GM12873 (cell line): ENCODE measurements at regions not wholly inside any gene's neighbourhood (a gene's known extent, or its start where the extent isn't known, plus 50 kb on each side); places are given as distances from the start of the nearest gene placed in this dataset.

Source experiments
- TF ChIP-seq, protein P1 (sequence below): IDR thresholded peaks from 2 replicates; pipeline ENCODE4 v1.5.1; 2012; ENCODE audit warnings: low read depth, mild to moderate bottlenecking, moderate library complexity, low read length, control low read depth; ENCODE audit not compliant: insufficient read depth; ENCODE audit errors: missing control alignments

DNA sequence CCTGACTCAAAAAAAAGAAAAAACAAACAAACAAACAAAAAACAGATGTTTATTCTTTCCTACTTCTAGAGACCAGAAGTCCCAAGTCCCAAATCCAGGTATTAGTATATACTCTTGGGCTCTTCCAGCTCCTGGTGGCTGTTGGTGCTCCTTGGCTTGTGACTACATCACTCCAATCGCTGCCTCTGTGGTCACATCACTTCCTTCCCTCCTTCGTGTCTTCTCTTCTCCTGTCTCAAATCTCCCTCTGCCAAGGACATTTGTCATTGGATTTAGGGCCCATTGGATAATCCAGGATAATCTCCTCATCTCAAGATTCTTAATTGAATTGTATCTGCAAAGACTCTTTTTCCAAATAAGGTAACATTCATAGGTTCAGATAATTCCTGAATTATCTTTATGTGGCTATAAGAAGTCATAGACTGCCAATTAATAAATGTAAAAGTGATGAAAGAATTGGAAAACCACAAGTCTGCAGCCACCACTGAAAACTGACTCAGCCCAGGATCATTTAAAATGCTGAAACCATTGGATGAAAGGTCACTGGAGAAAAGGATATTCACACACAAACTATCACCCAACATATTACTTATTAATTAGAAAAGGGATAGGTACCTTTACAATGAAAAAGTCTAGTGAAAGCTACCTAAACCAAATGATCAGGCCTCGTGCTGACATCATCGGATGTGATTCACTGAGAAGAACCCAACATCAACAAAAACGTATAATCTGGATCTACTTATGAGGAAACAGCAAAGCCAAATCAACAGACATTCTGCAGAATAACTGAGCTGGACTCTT lies 67.1 kb downstream of the ZNF281 start:
- TF ChIP-seq, protein P1, sequence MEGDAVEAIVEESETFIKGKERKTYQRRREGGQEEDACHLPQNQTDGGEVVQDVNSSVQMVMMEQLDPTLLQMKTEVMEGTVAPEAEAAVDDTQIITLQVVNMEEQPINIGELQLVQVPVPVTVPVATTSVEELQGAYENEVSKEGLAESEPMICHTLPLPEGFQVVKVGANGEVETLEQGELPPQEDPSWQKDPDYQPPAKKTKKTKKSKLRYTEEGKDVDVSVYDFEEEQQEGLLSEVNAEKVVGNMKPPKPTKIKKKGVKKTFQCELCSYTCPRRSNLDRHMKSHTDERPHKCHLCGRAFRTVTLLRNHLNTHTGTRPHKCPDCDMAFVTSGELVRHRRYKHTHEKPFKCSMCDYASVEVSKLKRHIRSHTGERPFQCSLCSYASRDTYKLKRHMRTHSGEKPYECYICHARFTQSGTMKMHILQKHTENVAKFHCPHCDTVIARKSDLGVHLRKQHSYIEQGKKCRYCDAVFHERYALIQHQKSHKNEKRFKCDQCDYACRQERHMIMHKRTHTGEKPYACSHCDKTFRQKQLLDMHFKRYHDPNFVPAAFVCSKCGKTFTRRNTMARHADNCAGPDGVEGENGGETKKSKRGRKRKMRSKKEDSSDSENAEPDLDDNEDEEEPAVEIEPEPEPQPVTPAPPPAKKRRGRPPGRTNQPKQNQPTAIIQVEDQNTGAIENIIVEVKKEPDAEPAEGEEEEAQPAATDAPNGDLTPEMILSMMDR: no peak

DNA sequence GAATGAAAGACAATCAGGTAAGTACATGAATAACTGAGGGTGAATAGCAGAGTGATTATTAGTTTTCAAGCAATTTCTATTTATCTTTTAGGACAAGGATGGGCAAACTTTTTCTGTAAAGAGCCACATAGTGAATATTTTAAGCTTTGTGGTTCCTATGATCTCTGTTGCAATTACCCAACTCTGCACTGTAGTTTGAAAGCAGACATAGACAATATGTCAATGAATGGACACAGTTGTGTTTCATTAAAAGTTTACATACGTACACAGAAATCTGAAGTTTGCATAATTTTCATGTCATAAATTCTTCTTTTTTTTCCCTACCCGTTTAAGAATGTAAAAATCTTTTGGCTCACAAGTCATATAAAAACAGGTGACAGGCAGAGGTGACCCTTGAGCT lies 71.4 kb downstream of the ZNF281 start:
- TF ChIP-seq, protein P1: no peak

DNA sequence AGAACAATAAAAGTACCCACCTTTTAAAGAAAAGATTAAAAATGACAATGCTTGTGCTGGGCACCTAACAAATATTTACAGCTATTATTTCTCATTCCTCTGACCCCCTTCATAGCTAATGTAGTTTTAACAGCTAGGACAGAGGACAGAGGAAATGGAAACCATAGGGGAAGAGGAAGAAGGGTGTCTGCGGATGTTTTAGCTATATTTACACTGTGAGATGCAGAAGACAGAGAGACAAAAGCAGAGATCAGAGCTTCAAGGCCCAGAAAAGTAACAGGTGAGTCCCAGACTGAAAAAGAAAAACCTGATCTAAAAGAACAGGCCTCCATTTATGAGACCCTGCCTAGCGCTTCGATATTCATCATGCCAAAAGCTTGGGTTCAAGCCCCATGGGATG lies 72.0 kb downstream of the ZNF281 start:
- TF ChIP-seq, protein P1: no peak

DNA sequence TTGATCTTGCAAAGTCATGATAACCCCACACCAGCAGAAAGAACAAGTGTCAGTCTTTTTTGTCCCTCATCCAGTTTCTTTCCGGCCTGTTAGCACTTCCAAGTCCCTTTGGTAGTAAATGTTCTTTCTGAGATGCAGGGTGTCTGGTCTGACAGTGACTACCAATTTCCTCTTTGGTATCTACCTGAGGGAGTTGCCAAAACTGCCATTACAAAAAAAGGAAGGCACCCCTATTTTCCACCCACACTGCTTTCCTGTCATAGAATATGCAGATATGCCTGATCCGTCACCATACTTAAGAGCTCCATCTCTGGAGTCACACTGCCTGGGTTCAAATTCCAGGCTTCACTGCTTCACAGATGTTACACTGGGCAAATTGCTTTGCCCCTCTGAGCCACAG lies 72.4 kb downstream of the ZNF281 start:
- TF ChIP-seq, protein P1: no peak

DNA sequence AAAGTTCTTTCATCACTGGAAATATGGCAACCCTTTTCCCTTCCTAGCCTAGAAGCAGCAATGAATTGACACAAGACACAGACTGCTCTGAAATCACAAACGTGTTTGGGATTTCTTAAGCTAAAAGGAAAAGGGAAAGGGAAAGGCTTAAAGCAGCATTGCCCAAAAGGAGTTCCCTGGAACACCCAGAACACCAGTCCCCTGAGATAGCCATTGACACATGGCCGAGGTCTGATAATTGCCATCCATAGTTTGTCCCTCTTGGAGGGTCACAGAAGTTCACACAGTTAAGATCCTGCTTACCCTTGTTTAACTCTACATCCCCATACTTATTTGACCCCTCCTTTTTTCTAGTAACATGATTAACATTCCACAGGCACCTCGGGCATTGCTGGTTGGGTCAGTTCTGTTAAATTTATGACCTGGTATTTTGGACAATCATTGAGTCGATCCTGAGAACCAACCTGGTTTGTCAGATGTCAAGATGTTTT lies 72.9 kb downstream of the ZNF281 start:
- TF ChIP-seq, protein P1: no peak

DNA sequence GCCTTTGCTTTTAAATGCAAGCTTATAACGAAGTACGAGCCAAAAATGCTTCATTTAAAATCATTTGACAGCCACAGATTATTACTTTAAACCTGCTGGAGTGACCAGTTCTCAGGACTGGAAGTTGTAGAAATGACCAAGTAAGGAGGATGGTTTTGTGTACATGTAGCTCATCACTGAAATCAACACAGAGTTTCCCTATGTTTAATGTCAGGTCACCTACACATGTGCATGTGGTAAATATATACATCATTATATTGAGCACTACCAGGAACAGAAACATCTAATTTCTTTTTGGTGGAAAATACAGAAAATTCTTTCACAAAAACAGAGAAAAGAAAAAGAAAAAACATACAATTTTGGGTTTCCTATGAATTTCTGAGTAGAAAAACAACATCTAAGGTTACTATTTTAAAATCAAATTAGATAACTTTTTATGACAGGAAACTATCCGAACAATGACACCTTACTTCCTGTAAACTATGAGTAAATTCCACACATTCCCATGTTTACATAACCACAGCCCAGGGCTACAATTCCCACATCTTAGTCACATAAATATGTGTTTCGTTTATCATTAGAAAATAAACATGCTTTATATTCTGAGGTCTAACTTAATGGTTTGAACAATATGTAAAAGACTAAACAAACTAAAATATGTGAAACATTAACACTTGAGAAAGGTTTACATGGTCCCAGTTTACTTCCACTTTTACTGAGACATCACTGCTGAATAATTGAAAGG lies 73.6 kb downstream of the ZNF281 start:
- TF ChIP-seq, protein P1: no peak

DNA sequence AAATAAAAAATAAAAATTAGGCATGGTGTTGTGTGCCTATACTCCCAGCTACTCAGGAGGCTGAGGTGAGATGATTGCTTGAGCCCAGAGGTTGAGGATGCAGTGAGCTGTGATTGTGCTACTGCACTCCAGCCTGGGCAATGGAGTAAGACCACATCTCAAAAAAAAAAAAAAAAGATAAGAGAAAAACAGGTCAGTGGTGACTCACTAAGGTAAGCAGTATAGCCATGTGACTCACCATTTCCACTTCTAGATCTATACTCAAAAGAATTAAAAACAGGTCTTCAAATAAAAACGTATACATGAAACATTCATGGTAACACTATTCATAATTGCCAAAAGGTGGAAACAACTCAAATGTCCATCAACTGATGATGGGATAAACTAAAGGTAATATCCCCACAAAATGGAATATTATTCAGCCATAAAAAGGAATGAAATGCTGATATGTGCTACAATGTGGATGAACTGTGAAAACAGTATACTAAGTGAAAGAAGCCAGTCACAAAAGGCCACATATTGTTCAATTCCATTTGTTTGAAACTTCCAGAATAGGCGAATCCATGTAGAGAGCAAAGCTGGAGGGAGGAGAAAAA lies 75.1 kb downstream of the ZNF281 start:
- TF ChIP-seq, protein P1: no peak
